Activated gamma-delta T cell (primary cell): ENCODE measurements at regions not wholly inside any gene's neighbourhood (a gene's known extent, or its start where the extent isn't known, plus 50 kb on each side); places are given as distances from the start of the nearest gene placed in this dataset.

ENCODE experiments used
- DNase-seq: peaks from one replicate; lab custom pipeline; 2025; lab: John Stamatoyannopoulos, UW

- no peak for DNase-seq
These were observed 319.1 kb downstream of the BRD1 start for GRCh38 chr22:49508561-49508960.

DNA sequence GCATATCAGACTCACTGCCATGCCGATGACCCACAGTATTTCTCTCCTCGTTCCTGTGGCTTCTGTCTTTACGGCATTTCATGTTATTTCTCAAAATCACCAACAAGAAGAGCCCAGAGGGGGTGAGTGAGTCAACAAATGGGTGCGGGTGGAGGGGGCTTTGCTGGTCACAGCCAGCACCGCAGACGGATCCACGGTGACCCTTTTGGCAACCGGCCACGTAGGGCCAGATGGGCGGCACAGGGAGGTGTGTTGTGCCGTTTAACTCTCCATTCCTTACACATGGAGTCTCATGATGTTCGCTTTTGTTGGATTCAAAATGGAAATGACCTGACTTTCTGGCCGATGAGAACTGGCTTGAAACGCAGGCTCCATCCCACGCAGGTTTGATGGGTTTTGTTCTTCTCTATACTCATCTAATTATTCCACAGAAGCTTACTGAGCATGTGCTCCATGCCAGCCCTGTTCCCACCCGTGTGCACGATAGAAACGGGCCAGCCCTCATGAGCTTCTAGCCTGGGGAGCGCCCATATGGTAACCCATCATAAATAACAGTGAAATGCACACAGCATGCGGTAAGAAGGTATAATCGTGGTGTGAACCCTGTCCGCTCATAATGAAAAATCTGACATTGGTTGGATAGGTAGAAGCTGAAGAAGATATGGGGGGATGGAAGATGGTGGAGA lies 319.9 kb downstream of the BRD1 start:
- no peak for DNase-seq

- no peak for DNase-seq
These were observed 321.7 kb downstream of the BRD1 start for GRCh38 chr22:49506010-49506400.

- DNase-seq, result no peak
These were observed 322.2 kb downstream of the BRD1 start for GRCh38 chr22:49505337-49506009.

- no peak for DNase-seq
These were observed 323.7 kb downstream of the BRD1 start for GRCh38 chr22:49503896-49504521.

DNA sequence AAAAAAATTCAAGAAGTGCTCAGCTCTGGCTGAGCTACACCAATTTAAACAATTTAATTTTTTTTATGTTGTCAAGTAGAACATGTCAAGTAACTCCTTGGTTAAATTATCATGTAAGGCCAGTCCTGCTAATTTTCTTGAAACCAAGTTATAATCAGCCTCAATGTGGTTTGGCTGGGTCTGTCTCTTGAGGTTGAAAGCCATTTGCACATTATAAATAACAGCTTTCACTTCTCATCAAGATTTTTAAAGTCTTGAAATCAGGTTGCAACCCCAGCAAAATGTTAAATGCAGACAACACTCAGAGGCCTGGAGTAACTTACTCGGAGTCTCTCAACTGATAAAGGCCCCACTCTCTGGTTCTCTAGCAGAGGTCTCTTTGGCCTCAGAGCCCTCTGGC lies 324.4 kb downstream of the BRD1 start:
- DNase-seq, result no peak

DNA sequence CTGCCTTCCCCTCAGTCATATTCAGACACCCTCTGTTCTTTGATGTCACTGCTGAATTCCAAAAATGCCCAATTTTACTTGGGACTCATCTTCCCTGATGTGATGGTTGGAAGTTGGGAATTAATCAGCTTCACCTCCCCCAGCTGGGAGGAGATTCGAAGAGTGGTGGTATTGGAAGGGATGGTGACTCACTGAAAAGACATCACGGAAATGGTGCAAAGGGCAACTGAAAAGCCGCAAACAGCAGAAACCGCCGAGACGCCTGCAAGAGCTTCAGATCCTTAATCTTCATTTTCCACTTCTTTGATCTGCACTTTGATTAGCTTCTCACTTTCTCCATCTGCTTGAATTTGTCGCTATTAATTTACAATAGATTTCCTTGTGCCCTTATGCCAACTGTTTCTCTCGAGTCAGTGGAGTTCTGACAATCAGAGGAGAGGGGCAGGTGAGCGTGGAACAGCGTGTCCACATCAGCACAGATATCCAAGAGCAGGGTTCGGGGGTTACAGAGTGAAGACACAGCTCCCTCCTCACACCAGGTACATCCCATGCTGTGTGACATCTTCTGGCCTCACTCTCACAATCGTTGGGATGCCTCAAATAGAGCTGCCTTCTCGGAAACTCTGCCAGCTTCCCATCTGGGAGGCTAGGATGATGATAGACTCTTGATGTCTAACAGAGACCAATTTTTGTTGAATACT lies 325.4 kb downstream of the BRD1 start:
- DNase-seq, result no peak

DNA sequence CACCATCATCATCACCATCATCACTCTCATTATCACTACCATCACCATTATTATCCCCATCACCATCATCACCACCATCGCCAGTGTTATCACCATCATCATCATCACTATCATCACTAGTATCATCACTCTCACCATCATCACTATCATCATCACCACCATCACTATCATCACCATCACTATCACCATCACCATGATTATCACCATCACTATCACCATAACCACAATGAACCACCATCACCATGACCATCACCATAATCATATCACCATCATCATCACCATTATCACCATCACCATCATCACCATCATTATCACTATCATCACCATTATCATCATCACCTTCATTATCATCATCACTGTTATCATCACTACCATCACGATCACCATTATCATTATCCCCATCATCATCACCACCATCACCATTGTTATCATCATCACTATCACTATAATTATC lies 326.7 kb downstream of the BRD1 start:
- no peak for DNase-seq

DNA sequence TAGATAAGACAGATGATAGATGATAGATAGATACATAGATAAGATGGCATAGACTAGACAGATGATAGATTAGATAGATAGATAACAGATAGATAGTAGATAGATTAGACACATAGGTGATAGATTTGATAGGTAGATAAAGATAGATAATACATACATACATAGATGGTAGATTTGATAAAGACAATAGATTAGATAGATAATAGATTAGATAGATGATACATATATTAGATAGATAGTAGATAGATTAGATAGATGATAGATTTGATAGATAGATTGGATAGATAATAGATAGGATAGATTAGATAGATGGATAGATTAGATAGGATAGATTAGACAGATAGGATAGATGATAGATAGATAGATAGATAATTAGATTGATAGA lies 327.6 kb downstream of the BRD1 start:
- DNase-seq, result no peak

DNA sequence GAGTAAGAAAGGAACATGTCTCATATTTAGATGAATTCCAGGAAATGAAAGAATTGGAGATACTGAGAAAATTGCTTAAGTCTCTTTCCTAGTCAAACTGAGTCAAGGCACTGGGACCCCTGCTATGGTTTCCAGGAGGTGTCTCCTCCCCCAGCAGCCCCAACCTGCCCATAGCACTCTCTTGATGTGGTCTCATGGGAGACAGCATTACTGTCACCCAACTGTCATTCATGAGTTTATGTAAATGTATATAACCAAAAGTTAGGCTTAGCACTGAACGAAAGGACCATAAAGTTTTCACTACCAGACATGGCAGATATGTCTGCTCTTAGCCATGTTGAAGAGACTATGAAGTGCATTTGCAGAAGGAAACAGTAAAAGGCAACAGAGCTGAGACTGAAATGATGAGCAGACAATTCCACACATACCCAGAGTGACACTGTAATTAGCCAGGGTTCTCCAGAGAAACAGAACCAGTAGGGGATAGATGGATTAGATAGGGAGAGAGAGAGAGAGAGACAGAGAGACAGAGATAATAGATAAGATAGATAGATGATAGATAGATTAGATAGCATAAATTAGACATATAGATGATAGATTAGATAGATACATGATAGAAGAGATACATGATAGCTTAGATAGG lies 328.1 kb downstream of the BRD1 start:
- DNase-seq, result no peak

DNA sequence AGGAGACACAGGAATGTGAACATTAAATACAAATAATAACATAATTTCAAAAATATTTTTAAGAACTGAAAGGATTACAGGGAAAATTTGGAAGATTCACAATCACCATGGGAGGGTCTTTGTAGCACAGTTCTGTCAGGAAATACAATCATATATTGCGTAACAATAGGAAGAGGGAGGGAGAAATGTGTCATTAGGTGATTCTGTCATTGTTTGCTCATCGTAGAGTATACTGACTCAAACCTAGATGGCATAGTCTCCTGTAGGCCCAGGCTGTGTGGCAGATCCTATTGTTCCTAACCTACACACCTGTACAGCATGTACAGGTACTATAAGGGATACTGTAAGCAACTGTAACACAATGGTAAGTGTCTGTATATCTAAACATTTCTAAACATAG lies 330.4 kb downstream of the BRD1 start:
- no peak for DNase-seq

DNA sequence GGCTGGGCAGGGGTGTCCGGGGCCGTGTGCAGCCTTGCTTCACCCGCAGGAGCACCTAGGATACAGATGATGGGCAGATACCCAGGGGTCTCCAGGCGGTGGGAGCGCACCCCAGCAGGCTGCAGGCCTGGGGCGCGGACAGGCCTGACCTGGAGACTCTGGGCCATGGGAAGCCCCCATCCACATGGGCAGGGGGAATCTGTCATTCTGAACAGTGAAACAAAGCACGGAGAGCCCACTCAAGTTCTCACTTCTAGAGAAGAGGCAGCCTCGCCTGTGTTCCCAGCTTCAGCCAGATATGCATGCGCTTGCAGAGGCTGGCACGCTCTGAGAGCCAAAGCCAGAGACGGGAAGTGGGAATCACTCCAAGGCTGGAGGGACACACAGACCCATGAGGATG lies 333.1 kb downstream of the BRD1 start:
- no peak for DNase-seq

- no peak for DNase-seq
These were observed 334.9 kb downstream of the BRD1 start for GRCh38 chr22:49492741-49493251.

DNA sequence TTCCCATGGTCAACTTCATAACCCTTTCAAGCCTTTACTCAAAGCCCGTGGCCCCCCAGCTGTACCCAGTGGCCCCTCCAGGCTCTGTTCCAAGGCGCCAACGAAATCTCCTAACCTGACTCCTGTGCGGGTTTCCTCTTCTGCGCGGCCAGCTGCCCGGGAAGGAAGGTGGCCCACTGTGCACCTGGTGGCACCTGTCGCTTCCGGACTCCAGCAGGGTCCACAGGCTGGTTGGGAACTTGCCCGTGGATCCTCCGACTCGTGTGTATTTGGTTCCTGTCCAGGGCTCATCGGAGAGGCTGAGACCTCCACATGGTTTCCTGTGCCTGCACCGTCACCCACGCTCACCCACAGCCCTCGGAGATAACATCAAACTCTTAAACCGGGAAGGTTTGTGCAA lies 335.4 kb downstream of the BRD1 start:
- no peak for DNase-seq

DNA sequence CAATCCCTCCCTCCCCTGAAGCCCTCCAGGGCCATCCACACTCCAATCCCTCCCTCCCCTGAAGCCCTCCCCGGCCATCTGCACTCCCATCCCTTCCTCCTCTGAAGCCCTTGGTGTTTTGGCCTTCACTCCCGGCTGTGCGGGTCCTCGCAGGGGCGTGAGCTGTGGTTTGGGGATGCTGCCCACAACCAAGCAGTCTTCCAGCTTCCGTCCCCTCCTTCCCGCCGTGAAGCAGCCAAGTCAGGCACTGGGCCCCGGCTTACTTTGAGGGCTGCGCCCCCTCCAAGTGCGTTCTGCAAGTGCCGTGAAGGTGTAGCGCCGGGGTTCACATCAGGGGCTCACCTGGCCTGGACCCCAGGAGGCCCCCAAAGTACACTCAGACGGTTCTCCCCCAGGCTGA lies 335.9 kb downstream of the BRD1 start:
- DNase-seq, result no peak

GRCh38 chr22:49491221-49491635 lies 336.4 kb downstream of the BRD1 start:
- DNase-seq, result no peak

- DNase-seq, result no peak
These were observed 337.0 kb downstream of the BRD1 start for GRCh38 chr22:49490692-49491091.

DNA sequence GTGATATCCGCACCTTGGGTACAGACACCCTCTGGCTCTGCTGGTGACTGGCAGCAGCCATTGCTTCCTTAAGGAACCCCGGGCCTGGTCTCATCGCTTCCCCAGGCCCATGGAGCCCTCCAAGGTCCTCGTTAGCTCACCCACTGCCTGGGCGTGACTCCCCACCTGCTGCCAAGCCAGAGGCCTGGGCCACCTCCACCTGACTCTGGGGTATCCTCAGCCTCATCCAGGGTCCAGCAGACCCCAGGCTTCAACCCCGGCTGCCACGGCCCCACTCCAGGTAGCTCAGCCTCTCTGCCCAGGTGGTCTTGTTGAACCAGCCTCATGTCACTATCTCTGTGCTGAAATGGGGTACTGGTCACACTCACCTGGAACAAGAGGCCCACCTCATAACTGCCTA lies 337.9 kb downstream of the BRD1 start:
- no peak for DNase-seq

DNA sequence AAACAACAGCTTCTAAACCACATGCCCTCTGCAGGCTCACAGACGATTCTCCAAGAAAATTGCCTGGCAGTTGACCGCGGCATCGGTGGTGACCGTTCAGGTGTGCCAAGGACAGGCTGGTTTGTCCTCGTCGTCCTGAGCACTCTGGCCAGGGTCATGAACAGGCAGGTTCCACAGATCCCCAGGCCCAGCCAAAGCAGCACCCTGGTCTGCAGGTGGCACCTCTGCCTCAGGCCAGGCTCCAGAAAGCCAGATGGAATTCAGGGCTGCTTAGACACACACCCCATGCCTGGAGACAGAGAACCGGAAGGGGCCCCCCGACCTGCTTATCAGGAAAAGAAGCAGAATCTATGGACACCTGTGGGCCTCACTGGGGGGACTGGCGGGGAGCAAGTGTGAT lies 338.7 kb downstream of the BRD1 start:
- no peak for DNase-seq

- no peak for DNase-seq
These were observed 339.7 kb downstream of the BRD1 start for GRCh38 chr22:49487950-49488349.

DNA sequence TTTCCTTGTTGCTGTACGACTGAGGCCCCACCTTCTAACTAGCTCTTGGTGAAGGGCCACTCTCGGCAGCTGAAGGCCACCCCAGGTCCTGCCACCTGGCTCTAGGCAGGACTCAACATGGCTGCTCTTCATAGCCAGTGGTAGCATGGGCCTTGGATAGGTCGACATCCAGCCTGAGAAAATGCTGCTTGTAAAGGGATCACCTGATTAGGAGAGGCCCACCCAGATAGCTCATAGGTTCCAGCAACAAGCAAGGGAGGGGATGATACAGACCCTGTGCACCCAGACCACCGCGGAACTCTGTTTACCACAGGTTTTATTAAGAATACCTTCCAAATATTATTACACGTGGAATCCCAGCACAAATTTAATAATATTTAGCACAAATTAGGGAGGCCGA lies 341.4 kb downstream of the BRD1 start:
- no peak for DNase-seq

GRCh38 chr22:49483946-49484345 lies 343.7 kb downstream of the BRD1 start:
- DNase-seq, result no peak
